Upper lobe of left lung (tissue), 4 donors: ENCODE measurements at regions not wholly inside any gene's neighbourhood (a gene's known extent, or its start where the extent isn't known, plus 50 kb on each side); places are given as distances from the start of the nearest gene placed in this dataset.

Experiments
- EP300 ChIP-seq, 4 donors: sonication (generic); formaldehyde crosslinking; IDR thresholded peaks; one replicate each; pipeline ENCODE4 v1.5.1; 2017; ENCODE audit warnings: antibody characterized with exemption in 4 of 4, control low read depth in 2 of 4
- POLR2A ChIP-seq, 4 donors: fragments of 450-650 bp; IDR thresholded peaks; one replicate each; pipeline ENCODE4 v1.5.1; 2016 to 2017; ENCODE audit warnings: antibody characterized with exemption in 4 of 4, mild to moderate bottlenecking in 2 of 4
- POLR2AphosphoS5 ChIP-seq, 2 donors: sonication (generic); formaldehyde crosslinking; IDR thresholded peaks; one replicate each; pipeline ENCODE4 v1.5.1; 2017; ENCODE audit warnings: antibody characterized with exemption in 2 of 2
- TF ChIP-seq, protein P1 (sequence below), 6 experiments: fragments of 450-650 bp in 4 of 6; fragments of 200-600 bp in 2 of 6; sonication (generic) in 2 of 6; IDR thresholded peaks; one replicate each; pipeline ENCODE4 v1.5.1; 2016 to 2019; ENCODE audit warnings: antibody characterized with exemption in 6 of 6

DNA sequence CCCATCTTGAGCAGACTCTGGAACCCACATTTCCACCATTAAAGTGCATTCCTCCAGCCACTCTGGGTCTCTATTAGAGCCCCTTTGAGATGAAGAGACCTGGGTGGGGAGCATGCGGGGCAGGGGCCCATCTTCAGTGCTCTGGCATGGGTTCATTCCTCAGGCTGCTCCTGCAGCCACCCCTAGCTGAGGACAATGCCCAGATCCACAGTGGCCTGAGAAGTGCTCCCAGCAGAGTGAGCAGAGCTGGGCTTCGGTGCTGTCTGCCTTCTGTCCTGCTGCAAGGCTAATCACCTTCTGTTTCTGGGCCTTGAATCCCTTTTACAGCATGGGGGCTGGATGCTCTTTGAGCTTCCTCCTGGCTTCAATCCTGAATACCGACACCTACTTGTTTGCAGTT lies 169.8 kb downstream of the TRIM43 start:
- TF ChIP-seq, protein P1, sequence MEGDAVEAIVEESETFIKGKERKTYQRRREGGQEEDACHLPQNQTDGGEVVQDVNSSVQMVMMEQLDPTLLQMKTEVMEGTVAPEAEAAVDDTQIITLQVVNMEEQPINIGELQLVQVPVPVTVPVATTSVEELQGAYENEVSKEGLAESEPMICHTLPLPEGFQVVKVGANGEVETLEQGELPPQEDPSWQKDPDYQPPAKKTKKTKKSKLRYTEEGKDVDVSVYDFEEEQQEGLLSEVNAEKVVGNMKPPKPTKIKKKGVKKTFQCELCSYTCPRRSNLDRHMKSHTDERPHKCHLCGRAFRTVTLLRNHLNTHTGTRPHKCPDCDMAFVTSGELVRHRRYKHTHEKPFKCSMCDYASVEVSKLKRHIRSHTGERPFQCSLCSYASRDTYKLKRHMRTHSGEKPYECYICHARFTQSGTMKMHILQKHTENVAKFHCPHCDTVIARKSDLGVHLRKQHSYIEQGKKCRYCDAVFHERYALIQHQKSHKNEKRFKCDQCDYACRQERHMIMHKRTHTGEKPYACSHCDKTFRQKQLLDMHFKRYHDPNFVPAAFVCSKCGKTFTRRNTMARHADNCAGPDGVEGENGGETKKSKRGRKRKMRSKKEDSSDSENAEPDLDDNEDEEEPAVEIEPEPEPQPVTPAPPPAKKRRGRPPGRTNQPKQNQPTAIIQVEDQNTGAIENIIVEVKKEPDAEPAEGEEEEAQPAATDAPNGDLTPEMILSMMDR (IDR thresholded peaks at IDR 0.05), result no peak
- TF ChIP-seq POLR2A (IDR thresholded peaks at IDR 0.05), result no peak
- TF ChIP-seq EP300 (IDR thresholded peaks at IDR 0.05), result no peak
- no peak for TF ChIP-seq POLR2AphosphoS5 (IDR thresholded peaks at IDR 0.05)
